CD4-positive, alpha-beta T cell treated with Interleukin-17A for 4 hours (primary cell): ENCODE measurements at regions not wholly inside any gene's neighbourhood (a gene's known extent, or its start where the extent isn't known, plus 50 kb on each side); places are given as distances from the start of the nearest gene placed in this dataset.

Experiments used
- DNase-seq: peaks from one replicate; pipeline ENCODE4 v3.0.0-alpha.2; 2020; ENCODE audit warnings: mixed read lengths

DNA sequence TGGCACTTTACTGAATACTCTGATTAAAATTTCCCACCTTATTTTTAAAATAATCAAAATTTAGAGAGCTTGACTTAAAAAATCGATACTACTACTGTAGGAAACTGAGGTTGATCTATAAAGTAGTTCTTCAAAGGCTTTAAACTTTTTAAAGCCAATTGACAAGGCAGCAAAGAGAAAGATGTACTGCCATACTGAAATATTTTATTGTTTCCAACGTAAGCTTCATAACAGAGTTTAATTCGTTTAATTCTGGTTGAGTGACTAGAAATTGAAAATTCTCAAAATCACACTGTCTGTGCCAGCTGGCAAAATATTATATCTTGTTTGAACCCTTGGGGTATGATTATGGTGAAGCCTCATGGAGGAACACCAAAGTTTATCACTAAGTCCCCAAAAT lies 207.6 kb downstream of the UNC5CL start:
- no peak for DNase-seq

DNA sequence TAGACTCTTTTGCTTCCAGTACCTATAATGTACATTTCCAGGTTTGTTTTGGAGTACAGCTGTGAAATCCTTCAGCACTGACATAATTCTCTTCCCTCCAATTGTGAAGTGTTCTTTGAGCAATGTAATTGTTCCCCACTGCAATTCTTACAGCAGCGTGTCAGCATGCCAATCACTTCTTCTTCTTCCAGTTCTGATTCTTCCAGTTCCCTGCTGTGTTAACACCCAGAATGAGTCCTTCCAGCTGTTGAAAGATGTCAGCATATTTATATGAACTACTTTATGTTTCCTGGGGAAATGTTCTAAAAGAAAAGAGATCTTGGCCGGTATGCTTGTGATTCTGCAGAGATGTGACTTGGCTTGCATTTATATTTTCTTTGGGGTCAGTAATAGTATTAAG lies 213.9 kb downstream of the UNC5CL start:
- DNase-seq, result no peak

DNA sequence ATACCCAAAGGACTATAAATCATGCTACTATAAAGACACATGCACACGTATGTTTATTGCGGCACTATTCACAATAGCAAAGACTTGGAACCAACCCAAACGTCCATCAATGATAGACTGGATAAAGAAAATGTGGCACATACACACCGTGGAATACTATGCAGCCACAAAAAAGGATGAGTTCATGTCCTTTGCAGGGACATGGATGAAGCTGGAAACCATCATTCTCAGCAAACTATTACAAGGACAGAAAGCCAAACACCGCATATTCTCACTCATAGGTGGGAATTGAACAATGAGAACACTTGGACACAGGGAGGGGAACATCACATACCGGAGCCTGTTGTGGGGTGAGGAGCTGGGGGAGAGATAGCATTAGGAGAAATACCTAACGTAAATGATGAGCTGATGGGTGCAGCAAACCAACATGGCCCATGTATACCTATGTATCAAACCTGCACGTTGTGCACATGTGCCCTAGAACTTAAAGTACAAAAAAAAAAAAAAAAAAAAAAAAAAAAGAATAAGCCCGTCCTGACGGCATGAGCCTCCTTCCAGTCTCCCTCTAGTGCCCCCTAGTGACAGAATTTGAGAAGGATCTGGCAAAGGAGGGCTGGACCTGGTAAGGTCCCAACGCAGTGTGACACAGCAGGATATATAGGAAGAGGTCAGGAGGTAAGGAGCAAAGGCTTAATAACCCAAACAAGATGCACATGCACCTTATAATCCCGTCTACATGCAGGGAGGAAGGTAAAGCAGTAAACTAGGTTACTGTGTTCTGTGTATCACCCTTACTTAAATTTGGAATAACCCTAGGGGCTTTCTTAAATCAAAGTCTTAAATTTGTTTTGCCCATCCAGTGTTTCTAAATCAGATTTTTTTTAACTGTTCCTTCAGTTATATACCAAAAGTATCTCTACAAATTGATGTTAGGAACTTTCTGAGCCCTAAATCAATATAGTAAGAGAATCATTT lies 214.8 kb downstream of the UNC5CL start:
- peak; percentile 11 for DNase-seq

DNA sequence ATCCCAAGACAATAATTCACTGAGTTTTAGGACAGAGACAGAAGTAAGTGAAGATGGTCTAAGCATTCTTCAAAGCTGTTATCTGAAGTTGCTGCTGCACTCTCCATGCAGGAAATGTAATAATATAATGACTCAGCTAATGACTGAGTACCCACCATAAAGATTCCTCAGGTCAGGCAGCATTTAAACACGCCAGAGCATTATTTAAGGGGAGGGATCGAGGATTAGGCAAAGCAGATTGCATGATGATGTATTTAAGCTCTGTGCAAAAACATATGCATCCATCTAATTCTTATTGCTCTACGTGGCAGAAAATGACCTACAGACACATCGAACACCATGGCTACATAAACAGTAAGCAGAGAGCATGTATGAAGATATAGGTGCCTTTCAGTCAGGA lies 216.4 kb downstream of the UNC5CL start:
- no peak for DNase-seq

DNA sequence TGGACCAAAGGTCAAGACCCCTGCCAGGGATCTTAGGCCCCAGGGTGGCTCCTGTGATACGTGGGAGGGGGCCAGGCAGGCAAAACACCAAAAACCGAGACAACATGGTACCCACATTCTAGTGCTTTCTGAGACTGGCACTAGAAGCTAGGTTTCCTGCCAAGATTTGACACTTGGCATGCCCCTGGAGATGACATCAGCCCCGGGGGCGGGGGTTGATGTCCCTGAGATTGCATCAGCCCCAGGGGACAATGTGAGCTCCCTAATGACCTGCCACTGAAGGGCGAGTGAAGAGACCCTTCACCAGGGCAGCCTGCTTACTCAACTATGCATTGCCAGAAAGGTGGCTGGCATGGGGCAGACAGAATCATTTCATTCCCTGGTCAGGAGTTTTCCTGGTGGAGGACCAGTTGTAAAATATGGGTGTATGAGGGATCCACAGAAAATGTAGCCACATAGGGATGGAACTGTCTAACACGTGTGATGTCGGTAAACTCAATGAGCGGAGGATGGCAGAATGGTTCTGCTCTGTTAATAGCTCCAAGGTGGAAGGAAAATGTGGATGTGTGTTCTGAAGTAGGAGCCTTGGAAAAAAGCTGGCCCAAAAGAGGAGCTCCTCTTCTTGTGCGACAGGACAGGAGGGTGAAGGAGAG lies 219.7 kb downstream of the UNC5CL start:
- DNase-seq, result no peak

DNA sequence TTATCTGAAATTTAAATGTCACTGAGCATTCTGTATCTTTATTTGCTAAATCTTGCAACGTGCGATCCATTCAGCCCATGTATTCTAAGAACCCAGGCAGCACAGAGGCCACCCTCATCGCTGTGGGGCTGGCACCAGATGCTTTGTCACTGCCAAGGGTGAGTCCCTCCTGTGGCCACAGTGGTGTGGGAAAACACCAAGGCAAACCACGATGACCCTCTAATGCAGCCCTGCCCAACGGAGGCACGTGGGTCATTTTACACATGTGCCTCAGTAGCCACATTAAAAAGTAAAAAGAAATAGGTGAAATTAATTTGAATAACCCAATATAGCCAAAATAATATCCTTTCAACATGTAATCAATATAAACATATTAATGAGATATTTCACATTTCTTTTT lies 221.7 kb downstream of the UNC5CL start:
- DNase-seq, result no peak

DNA sequence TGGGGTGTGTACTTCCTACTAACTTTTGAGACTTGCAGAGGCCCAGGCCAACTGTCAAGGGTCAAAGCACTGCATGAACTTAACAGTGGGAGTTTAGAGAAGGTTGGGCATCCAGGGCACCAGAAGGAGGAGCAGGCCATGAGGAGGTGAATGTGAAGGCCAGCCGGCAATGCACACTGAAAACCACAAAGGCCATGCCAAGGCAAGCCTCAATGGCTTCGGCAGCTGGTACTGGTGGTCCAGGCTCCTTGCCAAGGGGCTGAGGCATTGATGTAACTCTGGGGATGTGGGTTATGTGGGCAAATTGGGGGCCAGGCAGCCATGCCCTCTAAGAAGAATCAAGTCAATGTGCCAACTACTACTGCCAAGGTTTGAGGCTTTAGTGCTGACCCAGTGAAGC lies 222.4 kb downstream of the UNC5CL start:
- DNase-seq, result no peak

DNA sequence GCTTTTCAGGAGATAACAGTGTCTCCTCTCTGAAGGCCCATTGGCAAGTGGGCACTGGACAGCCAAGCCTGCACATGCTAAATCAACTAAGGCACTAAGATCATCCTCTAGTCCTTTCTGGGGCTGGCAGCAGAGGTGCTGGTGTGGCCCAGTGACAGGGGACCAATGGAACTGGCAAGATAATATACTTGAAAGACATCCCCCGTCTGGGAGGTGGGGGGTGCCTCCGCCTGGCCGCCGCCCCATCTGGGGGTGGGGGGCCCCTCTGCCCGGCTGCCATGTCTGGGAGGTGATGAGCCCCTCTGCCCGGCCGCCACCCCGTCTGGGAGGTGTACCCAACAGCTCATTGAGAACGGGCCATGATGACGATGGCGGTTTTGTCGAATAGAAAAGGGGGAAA lies 223.3 kb downstream of the UNC5CL start:
- DNase-seq, result no peak

DNA sequence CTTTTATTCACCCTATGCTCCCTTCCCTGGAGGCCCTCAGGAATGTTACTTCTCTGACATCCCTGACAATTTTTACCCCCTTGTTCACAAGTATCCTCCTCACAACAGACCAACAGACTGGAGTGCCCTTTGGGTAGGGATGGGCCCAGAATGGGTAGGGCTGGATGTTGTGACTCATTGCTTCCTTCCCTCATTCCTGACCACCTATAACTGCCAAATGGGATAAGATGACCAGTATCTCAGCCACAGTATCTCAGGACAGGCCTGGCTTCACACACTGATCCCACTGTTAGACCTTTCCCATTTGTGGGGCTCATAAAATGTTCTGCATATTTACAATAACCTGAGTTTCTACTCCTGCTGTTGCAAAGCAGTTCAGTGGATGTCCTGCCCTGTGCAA lies 223.0 kb upstream of the LRFN2 start:
- DNase-seq, result no peak

DNA sequence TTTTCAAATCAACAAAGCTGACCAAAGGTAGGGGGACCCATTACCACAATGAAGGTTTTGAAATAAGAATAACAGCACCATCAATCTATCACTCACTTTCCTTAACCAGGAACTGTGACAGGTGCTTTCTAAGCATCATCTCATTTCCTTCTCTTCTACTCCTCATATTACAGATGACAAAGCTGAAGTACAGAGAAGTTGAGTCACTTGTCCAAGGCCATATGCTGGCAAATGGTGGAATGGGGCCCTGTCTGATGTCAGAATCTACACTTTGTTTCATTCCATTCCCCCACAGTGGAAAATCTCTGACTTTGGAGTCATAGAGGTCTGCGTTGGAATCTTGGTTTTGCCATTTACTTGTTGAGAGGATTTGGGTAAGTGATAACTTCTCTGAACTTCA lies 222.5 kb upstream of the LRFN2 start:
- DNase-seq, result no peak

DNA sequence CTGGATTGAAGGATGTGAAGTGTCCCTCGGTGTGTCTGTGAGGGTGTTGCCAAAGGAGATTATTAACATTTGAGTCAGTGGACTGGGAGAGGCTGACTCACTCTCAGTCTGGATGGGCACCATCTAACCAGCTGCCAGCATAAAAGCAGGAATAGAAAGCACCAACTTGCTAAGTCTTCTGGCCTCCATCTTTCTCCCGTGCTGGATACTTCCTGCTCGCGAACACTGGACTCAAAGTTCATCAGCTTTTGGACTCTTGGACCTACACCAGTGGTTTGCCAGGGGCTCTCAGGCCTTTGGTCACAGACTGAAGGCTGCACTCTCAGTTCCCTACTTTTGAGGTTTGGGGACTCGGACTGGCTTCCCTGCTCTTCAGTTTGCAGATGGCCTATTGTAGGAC lies 220.3 kb upstream of the LRFN2 start:
- DNase-seq, result no peak

DNA sequence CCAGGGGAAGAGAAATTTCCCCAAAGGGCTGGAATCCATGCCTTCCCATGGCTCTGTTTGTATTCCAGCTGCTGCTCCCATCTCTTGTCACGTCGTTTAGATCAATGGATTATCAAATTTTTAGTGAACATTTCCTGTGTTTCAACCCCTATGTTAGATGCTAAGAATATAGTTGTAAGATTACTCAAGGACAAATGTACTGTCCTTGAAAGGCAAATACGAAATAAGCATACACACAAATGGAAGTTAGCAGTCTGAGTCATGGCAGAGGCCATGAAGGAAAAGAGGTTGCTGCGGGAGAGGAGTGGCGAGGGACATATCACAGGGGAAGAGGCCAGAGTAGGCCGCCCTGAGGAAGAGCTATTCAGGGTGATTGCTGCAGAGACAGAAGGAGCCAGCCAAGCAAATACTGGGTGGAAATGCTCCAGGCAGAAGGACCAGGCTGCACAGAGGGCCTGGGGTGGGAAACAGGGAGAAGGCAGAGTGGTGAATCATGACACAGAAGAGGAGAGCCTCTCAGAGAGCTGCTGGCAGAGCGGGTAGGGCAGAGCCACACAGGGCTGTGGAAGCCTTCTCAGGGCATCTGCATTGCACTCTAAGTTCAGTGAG lies 219.2 kb upstream of the LRFN2 start:
- DNase-seq, result no peak

DNA sequence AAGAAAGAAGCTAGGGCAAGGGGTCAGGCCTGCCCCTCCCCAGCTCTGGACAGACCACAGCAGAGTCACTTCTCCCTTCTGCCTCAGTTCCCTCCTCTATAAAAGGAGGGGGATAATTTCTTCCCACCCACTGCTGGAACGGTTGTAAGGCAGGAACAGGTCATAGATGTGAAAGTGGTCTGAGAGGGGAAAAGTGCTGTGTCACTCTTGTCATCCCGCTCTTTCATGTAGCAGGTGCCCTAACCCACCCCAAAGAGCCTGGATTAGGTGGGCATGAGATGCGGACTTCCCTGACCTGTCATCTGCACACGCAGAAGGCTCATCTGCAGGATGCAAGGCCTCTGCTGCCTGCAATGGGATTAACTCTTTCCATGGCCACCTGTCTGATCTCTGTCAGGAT lies 218.2 kb upstream of the LRFN2 start:
- no peak for DNase-seq

DNA sequence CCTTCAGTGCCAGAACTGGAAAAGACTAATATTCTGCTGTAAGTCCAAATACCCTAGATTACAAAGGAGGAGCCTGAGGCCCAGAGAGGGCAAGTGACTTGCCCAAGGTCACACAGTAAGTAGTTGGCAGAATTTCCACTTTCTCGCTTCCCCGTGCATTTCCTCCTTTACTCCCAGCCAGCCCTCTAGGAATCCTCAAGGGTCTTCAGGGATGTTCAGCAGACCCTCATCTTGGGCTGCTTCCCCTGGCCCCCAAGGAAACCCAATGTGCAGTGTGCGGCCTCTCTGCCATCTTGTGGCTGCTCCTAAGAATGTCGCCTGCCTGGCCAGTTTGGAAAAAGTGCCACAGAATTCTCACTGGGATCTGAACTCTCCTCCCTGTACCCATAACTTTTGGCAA lies 217.7 kb upstream of the LRFN2 start:
- no peak for DNase-seq

DNA sequence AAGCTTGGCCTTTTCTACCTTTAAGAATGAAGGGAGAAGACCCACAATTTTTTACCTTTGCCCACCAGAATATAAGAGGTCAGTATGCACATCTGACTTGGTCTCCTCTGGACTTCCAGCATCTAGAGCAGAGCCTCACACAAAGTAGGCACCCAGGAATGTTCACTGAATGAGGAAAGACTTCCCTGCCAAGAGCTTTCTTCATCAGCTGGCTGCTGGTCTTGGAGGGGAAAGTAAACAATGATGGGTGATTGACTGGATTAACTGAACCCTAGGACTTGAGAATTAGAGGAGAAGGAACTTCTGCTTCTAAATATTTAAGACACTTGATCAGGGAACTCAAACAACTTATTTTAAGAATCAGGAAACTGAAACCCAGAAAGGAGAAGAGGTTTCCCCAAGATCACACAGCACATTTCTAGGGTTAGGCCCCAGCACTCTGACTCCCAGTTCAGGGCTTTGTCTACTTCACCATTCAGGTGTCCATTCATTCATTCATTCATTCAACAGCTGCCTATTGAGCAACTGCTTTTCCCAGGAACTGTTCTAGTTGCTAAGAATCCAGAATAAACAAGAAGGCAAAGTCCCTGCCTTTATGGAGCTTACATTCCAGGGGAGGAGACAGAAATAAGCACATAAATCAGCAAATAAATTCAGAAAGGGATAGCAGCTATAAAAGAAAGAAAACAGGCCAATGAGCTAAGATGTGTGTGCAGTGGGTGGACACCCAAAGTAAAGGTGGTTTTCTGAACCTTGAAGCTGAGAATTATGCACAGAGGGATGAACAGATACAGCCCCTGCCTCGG lies 216.9 kb upstream of the LRFN2 start:
- no peak for DNase-seq

DNA sequence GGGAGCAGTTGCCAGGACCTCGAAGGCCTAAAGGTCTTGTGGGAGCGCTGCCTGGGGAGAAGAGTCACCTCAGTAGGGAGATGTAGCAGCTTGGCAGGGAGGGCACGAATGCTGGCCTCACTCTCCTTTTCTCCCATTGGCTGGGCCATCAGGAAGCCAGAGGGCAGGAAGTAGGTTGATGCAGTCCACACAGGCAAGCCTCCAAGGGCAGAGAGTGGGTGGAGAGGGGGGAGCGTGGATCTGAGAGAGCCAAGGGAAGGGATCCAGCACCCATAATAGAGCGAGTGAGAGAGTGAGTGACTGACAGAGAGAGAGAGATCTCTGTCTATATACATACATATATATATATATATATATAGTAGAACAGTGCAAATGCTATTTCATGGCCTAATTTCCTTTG lies 215.3 kb upstream of the LRFN2 start:
- DNase-seq, result no peak

DNA sequence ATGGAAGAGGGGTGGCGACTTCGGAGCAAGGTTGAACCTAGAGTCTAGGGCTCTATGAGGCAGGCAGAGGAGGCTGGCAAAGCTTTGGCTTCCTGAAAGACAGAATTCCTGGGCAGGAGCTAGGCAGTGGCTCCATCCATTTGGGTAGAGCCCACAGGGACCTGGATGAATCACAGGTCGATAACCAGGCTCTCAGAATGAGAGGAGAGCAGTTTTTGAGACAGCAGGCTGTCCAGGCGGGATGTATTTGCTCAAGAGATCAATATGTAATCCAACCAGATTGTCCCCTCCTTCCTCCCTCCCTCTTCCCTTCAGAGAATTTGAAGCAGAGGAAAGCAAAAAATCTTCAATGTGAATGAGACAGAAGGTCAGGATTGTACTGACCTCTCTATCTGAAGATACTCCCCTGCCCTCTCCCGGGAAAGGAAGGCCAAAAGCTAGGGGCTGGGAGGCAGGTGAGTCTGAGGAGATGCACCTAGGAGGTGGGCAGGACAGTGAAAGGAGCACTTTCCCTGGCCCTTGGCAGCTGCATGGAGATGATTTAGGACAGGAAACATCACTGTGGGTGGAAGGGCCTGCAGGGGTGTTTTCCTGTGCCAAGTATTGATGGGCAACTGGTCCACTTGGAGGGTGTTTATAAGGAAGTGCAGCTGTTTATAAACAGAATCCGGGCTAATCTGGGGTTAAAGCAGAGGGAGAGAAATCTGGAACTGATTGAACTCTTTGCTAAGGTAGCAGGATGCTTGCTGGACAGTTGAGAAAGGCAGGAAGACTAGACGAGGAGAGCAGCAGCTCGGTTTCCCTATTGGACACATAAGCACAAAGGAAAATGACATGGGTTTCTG lies 212.4 kb upstream of the LRFN2 start:
- DNase-seq, result no peak

DNA sequence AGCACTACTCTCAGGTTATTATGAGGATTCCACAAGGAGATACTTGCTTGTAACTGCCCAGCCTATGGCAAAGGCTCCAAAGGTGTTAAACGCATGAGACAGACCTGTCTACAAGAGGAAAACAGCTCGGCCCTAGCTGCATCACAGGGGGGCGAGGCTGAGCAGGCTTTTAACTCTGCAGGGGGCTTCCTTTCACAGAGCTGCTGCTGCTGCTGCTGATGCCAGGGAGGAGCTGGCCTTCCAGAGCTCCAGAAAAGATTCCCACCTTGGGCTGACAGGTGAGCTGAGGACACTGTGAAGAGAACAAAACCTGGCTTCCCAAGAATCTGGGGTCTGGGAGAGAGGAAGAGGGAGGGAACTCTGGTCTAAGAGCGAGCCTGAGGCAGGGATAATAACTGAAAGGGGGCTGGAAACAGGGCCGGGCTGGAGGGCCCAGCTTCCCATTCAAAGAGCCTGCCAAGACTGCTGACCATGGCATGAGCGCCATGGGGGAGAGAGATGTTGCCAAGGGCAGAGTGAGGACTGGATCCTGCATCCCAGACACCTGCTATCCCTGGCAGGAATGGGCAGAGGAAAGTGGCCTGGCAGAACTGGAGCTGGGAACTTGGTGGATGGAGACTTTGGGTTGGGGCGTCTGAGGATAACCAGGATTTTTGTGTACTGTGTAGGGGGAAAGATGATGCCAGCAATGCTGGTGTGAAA lies 211.1 kb upstream of the LRFN2 start:
- no peak for DNase-seq

DNA sequence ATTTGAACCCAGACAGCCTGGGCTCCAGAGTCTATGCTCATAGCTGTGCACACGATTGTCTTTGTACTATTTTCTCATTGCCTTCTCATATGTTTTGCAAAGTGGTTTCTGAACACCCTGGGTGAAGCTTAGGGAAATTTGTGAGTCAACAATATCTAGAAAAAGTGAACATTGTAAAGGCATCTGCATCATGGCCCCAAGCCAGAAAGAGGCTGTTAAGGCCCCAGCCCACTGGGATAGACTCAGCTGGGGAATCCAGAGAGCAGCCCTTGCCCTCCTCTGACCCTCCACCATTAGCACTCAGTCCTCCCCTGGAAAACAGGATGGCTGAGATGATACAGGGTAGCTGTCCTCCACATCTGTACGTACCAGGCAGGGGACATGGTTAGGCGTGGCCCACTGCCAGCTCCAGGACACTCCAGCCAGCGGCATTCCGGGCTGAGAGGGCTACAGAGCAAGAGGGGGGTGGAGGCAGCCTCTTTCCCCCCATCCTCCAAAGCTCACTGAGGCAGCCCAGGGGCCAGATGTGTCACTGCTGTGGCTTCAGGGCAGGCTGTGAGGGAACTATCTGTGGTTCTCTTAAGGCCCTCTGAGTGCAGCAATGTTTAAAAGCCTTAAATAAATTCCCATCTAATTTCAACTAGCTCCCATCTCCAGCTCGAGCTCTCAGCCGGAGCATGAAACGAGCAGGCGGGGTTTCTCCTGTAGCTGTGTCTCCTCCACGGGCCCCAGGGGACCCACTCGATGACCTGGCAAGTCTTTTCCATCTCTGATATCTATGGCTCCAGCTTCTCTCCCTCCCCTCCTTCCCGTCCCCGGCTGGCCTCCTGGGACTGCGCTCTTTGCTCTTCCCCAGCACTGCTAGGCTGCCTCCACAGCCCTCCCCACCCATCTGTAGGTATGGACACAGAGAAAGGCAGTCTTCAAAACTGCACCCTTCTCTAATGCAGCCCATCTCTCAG lies 209.4 kb upstream of the LRFN2 start:
- DNase-seq, result no peak

DNA sequence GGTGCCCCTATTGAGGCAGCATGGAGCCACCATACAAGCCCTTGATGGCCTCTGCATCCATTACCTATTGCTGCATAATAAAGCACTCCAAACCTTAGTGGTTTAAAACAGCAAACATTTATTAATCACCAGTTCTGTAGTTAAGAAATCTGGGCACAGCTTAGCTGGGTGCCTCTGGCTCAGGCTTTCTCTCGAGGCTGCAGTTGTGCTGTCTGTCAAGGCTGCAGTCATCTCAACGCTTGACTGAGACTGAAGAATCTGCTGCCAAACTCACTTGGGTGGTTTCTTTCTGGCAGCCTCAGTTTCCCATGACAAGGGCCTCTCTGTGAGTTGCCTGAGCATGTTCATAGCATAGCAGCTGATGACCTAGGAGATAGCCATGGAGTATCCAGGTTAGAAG lies 207.4 kb upstream of the LRFN2 start:
- no peak for DNase-seq
